ENCODE measurements at regions not wholly inside any gene's neighbourhood (a gene's known extent, or its start where the extent isn't known, plus 50 kb on each side); places are given as distances from the start of the nearest gene placed in this dataset.

DNA sequence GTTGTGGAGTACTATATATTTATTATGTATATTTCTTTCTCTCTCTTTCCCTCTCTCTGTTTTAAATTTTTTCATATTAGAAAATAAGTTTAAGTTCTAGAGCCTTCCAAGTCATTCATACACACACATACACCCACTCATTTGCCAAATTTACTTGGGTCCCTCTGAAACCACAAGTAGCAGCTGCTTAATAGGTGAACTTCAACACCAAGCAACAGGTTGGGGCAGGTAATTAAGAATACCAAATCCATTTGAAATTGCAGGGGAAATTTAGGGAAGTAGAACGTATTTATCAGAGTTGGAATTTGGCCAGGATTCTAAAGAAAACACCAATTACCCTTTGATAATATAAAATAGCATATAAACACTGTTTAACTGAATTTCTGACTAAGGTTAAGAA, 75.0 kb upstream of the RBBP8 start:
- in situ Hi-C loops (cut with HindIII; ENCODE audit: low pct_unique_long_range_greater_than_20kb, low sequenced_read_pairs), result no loop called here
- DNase-seq (ENCODE audit: low read depth, low spot score), result no peak

DNA sequence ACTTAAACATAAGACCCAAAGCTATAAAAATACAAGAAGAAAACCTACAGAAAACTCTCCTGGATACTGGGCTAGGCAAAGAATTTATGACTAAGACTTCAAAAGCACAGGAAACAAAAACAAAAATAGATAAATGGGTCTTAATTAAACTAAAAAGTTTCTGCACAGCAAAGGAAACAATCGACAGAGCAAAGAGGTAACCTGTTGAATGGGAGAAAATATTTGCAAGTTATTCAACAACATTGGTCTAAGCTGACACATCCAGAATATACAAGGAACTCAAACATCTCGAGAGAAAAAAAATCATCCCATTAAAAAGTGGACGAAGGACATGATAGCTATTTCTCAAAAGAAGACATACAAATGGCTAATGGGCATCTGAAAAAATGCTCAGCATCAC, 72.3 kb upstream of the RBBP8 start:
- no peak for DNase-seq (ENCODE audit: low read depth, low spot score)
- in situ Hi-C loops (cut with HindIII; ENCODE audit: low pct_unique_long_range_greater_than_20kb, low sequenced_read_pairs), result no loop called here

DNA sequence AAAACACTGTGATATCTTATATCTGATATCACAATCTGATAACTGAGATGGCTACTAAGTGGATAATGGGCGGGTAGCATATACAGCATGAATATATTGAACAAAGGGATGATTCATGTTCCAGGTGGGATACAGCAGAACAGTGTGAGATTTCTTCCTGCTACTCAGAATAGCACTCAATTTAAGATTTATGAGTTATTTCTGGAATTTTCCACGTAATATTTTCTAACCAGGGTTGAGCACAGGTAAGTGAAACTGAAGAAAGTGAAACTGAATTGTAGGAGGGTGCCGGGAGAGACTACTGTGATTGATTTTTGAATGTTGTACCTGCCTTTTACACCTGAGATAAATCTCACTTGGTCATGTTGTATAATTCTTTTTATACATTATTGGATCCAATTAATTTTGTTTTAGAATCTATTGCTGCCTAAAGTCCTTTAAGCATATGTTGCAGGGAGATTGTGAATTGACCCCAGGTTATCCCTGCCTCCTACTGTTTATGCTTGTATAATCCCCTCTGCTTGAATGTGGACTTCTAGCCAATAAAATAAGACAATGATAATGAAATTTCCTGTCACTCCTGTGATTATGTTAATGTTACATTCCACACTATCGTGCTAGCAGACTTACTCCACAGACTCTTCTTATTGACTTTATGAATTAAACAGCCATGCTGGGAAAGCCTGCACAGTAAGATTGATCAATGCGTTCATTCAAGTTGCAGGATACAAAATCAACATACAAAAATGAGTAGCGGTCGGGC, 67.6 kb upstream of the RBBP8 start:
- in situ Hi-C loops (cut with HindIII; ENCODE audit: low pct_unique_long_range_greater_than_20kb, low sequenced_read_pairs), result no loop called here
- DNase-seq (ENCODE audit: low read depth, low spot score), result no peak

DNA sequence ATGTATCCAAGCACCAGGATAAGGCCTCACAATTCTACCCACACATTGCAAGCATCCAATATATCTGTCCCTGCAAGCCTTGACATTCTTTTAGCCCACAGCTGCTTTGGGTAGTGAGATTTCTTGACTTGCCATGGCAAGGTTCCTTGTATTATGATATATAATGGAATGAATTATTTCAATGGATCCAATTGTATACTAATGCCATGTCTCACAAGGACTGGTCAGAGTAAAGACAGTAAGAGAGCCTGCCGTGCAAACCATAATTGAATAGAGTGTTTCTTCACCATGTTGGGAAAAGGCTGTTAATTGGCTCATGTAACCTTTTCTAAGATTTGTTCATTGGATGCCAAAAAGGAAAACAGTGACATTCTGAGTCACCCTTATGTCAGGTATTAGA, 64.3 kb upstream of the RBBP8 start:
- peak; percentile 16 for DNase-seq (ENCODE audit: low read depth, low spot score)
- in situ Hi-C loops (cut with HindIII; ENCODE audit: low pct_unique_long_range_greater_than_20kb, low sequenced_read_pairs), result no loop called here

DNA sequence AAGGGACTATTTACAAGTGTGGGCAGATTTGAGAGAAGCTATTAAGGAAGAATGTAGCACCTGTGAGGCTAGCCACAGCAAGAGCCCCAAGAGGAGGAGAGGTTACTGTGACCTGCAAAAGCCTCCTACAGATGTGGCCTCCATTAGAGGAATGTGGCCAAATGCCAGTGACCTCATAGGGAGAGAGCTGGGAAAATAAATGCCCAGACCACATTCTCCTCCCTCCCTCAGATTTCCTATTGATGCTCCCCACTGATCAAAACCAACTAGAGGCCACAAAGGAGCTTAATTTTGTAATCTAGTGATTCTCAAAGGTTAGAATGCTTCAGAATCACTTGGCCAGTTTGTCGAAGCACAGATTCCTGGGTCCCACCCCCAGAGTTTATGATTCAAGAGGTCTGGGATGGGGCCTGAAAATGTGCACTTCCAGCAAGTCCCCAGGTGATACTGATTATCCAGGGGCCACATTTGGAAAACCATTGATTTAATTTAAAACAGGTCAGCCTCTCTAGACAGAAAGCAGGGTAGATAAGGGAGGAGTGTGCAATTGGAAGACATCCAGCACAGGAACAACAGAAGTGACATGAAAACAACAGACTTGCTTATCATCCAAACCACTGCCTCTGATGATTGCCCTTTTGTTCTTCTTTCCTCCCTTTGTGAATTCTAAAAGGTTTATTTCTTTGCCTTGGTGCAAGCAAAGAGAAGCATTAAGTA, 61.2 kb upstream of the RBBP8 start:
- DNase-seq (ENCODE audit: low read depth, low spot score), result no peak
- in situ Hi-C loops (cut with HindIII; ENCODE audit: low pct_unique_long_range_greater_than_20kb, low sequenced_read_pairs), result no loop called here

DNA sequence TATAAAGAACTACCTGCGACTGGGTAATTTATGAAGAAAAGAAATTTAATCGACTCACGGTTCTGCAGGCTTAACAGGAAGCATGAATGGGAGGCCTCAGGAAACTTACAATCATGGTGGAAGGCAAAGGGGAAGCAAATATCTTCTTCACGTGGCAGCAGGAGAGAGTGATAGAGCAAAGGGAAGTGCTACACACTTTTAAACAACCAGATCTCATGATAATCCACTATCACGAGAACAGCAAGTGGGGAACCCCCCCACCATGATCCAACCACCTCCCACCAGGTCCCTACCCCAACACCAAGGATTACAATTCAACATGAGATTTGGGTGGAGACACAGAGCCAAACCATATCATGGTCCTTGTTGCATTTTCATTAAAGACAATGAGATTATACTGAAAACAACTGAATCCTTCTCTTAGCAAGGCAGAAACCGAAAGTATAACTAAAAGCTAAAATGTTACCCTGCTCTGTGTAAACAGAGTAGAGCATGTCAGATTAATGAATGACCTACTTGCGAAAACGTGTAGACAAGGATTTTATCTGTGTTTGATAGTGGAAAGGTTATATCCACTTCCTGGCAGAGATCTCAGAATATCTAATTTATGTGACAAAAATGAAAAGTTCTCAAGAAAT, 60.1 kb upstream of the RBBP8 start:
- no peak for DNase-seq (ENCODE audit: low read depth, low spot score)
- in situ Hi-C loops (cut with HindIII; ENCODE audit: low pct_unique_long_range_greater_than_20kb, low sequenced_read_pairs), result no loop called here

DNA sequence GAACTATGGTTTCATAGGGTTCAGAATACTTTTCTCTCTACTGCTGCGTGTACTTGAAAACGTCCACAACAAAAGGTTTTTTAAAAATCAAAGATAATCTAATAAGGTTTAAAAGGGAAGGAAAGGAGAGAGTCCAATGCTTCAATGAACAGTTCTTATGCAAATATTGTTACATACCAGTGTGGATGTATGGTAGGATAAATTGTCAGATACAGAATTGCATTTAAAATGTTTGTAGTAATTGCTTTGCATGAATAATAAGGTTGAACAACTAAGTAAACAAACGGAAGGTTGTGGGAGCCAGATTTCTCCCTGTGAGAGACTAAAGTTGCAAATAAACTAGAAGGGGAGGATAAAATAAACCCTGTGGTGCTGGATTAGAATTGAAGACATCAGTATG, 53.8 kb upstream of the RBBP8 start:
- in situ Hi-C loops (cut with HindIII; ENCODE audit: low pct_unique_long_range_greater_than_20kb, low sequenced_read_pairs), result no loop called here
- no peak for DNase-seq (ENCODE audit: low read depth, low spot score)

DNA sequence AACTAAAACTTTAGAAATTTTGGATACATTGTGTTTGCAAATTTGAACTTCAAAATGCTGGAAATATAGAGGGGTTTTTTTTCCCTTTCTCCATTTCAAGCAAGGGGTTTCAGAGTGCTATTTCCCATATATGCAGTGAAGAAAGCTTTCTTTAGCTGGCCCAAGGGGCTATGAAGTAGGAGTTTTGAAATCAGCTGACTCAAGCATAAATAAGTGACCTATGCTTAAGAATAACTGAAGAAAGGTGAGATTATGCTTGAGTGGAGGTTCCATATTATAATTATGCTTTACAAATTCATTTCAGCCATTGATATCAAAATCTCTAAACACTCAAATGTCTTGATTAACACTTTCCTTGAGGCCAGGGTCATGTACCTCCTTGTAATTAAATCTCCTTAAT, 51.0 kb upstream of the RBBP8 start:
- DNase-seq (ENCODE audit: low read depth, low spot score), result no peak
- in situ Hi-C loops (cut with HindIII; ENCODE audit: low pct_unique_long_range_greater_than_20kb, low sequenced_read_pairs), result no loop called here

DNA sequence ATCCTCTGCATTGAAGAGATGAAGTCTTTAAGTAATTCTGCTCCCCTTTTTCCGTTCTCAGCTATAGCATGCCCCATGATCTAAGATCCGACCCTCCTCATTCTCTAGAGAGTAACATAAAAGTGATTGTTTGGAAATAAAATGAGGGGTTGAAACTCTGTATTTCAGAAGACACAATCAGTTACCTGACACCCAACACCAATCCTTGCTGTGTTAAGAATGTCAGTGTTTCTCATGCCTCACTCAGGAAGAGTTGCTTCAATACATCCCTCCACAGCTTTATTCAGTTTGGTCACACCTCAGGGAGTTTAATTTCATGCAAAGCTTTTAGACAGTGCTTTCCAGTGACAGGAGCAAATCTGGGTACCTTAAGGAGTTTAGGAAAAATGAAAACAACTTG, 49.9 kb upstream of the RBBP8 start:
- in situ Hi-C loops (cut with HindIII; ENCODE audit: low pct_unique_long_range_greater_than_20kb, low sequenced_read_pairs), result no loop called here

More for the DNA sequence above, 49.9 kb upstream of the RBBP8 start:
- DNase-seq (ENCODE audit: low read depth, low spot score), result no peak

Small RNA genes lying in the stretch of these regions (small RNA-seq; reads per million reads assigned to genes)
- gene RNU6-1032P, result 0 reads per million in 2 experiments

All from SK-MEL-5 (cell line).